NCI-H2227 (cell line): ENCODE measurements at regions not wholly inside any gene's neighbourhood (a gene's known extent, or its start where the extent isn't known, plus 50 kb on each side); places are given as distances from the start of the nearest gene placed in this dataset.

ENCODE experiments used
- DNase-seq: peaks from one replicate; lab custom pipeline; 2025; ENCODE audit not compliant: unreplicated experiment; lab: John Stamatoyannopoulos, UW

GRCh38 chr3:181660337-181660736 lies 51.4 kb upstream of the SOX2 start:
- DNase-seq: no peak

- no peak for DNase-seq
Observed at GRCh38 chr3:181637456-181637855, 74.3 kb upstream of the SOX2 start.

- DNase-seq: no peak
Observed at GRCh38 chr3:181637056-181637455, 74.7 kb upstream of the SOX2 start.

GRCh38 chr3:181635141-181635540 lies 76.6 kb upstream of the SOX2 start:
- no peak for DNase-seq

GRCh38 chr3:181633556-181633955 lies 78.2 kb upstream of the SOX2 start:
- peak; percentile 54 for DNase-seq

GRCh38 chr3:181631901-181632300 lies 79.8 kb upstream of the SOX2 start:
- DNase-seq: no peak

- DNase-seq: no peak
Observed at GRCh38 chr3:181630853-181631252, 80.9 kb upstream of the SOX2 start.

- no peak for DNase-seq
Observed at GRCh38 chr3:181629711-181630110, 82.0 kb upstream of the SOX2 start.

- no peak for DNase-seq
Observed at GRCh38 chr3:181629029-181629428, 82.7 kb upstream of the SOX2 start.

GRCh38 chr3:181628384-181628783 lies 83.3 kb upstream of the SOX2 start:
- DNase-seq: no peak

GRCh38 chr3:181626036-181626435 lies 85.7 kb upstream of the SOX2 start:
- DNase-seq: no peak

GRCh38 chr3:181623924-181624694 lies 87.6 kb upstream of the SOX2 start:
- DNase-seq: peak; percentile 37

- DNase-seq: no peak
Observed at GRCh38 chr3:181622365-181622764, 89.4 kb upstream of the SOX2 start.

- DNase-seq: no peak
Observed at GRCh38 chr3:181619897-181620296, 91.8 kb upstream of the SOX2 start.

- DNase-seq: no peak
Observed at GRCh38 chr3:181618260-181618659, 93.5 kb upstream of the SOX2 start.

GRCh38 chr3:181616088-181617070 lies 95.3 kb upstream of the SOX2 start:
- DNase-seq: no peak

GRCh38 chr3:181615666-181616065 lies 96.1 kb upstream of the SOX2 start:
- no peak for DNase-seq

- no peak for DNase-seq
Observed at GRCh38 chr3:181614878-181615277, 96.8 kb upstream of the SOX2 start.

GRCh38 chr3:181613813-181614212 lies 97.9 kb upstream of the SOX2 start:
- DNase-seq: no peak

GRCh38 chr3:181613191-181613590 lies 98.5 kb upstream of the SOX2 start:
- DNase-seq: no peak

- peak; percentile 17 for DNase-seq
Observed at GRCh38 chr3:181610973-181611265, 100.8 kb upstream of the SOX2 start.
